Epithelial cell of esophagus (primary cell): ENCODE measurements at regions not wholly inside any gene's neighbourhood (a gene's known extent, or its start where the extent isn't known, plus 50 kb on each side); places are given as distances from the start of the nearest gene placed in this dataset.
A peak's percentile ranks its signal among the peaks of the same experiment; 100 is the strongest.

ENCODE experiments used
- DNase-seq: peaks from one replicate; pipeline ENCODE4 v3.0.0; 2010; ENCODE audit warnings: low read depth
- H3K4me3 ChIP-seq: 2 replicates; pipeline ENCODE4 v1.5.1; 2011; ENCODE audit warnings: mild to moderate bottlenecking, low read length, control low read depth
- TF ChIP-seq, protein P1 (sequence below): IDR thresholded peaks from 2 replicates; pipeline ENCODE4 v1.5.1; 2011; ENCODE audit warnings: low read depth, mild to moderate bottlenecking, low read length, control low read depth, inconsistent platforms; ENCODE audit not compliant: insufficient read depth; ENCODE audit errors: missing control alignments

DNA sequence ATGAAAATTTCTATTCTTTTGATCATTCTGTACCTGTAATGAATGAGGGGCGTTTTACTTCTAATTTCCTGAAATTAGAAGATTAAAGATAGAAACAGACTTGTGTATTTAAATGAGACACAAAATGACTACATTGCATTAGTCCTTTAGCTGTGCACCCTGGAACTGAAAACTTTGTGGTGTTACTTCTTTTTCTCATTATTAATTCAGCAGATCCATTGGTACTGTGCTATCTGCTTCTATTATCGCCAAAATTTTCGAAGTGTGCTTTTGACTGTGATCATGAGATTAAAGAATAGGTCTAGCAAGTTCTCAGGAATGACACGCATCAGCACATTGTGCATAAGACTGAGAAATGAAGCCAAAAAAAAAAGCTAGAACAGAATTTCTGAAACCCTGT is 1938.9 kb upstream of the TENM3 start:
- TF ChIP-seq, protein P1, sequence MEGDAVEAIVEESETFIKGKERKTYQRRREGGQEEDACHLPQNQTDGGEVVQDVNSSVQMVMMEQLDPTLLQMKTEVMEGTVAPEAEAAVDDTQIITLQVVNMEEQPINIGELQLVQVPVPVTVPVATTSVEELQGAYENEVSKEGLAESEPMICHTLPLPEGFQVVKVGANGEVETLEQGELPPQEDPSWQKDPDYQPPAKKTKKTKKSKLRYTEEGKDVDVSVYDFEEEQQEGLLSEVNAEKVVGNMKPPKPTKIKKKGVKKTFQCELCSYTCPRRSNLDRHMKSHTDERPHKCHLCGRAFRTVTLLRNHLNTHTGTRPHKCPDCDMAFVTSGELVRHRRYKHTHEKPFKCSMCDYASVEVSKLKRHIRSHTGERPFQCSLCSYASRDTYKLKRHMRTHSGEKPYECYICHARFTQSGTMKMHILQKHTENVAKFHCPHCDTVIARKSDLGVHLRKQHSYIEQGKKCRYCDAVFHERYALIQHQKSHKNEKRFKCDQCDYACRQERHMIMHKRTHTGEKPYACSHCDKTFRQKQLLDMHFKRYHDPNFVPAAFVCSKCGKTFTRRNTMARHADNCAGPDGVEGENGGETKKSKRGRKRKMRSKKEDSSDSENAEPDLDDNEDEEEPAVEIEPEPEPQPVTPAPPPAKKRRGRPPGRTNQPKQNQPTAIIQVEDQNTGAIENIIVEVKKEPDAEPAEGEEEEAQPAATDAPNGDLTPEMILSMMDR: no peak
- no peak overlapping the region for H3K4me3 ChIP-seq
- DNase-seq: no peak

DNA sequence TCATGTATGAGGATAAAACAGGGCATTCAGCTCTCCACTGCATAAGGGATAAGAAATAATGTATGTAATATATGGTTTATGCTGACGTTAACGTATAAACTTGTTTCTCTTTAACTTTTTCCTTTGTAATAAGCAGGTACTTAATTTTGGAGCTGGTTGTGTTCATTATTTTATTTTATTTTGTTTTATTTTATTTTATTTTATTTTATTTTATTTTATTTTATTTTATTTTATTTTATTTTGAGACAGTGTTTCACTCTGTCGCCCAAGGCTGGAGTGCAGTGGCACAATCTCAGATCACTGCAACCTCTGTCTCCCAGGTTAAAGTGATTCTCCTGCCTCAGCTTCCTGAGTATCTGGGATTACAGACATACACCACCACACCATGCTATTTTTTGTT is 1932.6 kb upstream of the TENM3 start:
- no peak overlapping the region for H3K4me3 ChIP-seq
- no peak for DNase-seq
- TF ChIP-seq, protein P1: no peak

DNA sequence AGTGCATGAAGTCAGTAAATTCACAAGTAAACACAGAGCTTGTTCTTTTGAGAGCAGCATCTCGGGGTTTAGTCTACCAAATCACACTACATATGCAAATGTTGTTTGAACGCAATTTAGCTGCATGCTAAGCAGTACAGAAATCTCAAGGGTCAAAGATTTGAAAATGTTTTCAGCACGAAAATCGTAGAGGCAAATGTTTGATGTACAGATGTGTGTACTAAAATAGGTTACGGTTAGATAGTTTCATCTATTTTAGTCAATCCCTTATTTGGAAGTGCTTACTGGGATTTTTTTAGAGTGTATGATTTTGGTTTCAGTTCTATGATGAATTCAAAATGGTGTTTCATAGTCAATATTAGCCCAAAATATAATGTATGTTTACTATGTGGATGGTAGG is 1928.2 kb upstream of the TENM3 start:
- H3K4me3 ChIP-seq: no peak overlapping the region
- no peak for DNase-seq
- TF ChIP-seq, protein P1: no peak

DNA sequence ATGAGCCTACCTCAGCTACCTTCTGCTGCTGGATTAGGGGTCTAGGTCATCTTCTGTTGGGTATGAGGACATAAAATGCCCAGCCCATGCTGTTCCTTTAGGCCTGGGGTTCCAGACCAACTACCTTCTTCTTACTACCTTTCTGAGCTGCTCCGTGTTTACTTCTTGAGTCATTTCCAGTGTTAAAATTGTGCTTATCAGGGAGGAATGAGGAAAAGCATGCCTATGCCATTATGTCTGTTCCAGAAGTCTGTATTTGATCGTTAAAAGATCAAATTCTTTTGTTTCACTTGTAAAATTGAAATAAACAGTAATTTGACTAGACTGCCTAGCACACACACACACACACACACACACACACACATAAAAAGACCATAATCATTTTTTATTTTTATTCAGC is 1912.7 kb upstream of the TENM3 start:
- TF ChIP-seq, protein P1: no peak
- no peak overlapping the region for H3K4me3 ChIP-seq
- DNase-seq: peak; percentile 60

DNA sequence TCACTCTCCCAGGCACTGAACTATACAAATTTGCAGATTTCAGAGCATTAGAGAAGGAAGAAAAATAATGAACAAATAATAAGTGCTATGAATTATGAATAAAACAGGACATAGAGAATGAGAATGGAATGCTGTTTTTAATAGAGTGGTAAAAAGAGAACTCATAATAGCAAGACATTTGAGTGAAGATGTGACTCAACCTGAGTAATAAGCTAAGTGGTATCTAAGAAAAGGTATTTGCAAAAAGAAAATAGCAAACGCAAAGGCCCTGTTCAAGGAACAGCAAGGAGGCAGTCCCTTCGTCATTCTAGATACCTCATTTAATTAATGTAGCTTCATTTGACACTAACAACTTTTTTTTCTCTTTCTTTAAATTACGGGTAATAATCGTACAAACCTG is 1910.0 kb upstream of the TENM3 start:
- TF ChIP-seq, protein P1: no peak
- H3K4me3 ChIP-seq: no peak overlapping the region
- peak; percentile 67 for DNase-seq

DNA sequence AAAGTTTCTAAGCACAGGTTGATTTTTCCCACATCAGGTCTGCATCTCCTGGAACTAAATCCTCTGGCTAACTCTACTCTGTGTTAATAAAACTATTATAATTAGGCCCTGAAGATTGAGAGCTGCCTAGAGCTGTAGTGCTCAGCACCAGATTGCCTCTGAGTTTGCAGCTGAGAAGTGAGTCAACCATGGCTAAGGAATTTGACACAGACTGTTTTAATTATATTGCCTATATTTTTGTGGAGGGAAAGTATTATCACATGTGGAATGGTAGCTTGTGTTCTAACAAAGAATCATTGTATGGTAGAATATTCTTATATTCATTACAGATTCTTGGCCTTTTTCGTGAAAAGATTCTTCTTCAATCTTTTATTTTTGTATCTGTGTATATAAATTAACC is 1907.6 kb upstream of the TENM3 start:
- TF ChIP-seq, protein P1: no peak
- DNase-seq: no peak
- H3K4me3 ChIP-seq: no peak overlapping the region

DNA sequence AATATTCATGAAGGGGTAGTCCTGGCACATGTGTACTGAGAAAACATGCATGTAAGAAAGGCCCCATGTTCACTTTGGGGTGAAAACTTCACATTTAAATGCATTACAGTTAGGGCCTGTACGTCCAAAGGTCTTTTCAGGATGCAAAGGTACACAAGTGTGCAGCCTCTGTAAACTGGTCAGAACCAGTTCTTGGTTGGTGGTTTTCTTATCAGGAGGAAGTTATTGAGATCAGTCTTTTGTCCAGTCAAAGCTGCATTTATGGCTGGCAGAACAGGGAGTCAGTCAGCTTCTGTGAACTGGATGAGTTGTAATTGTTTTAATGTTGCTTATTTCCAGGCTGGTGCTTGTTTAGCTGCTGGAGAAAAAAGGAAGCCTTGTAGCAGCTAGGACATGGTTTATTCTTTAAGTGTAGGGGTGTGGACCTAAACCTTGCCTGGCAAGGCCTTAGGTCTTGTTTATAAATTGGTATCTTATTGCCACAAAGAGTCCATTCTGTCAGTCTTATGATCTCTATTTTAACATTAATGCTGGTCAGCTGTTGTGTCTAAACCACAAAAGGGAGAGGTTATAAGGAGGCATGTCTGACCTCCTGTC is 1906.6 kb upstream of the TENM3 start:
- no peak for DNase-seq
- TF ChIP-seq, protein P1: no peak
- no peak overlapping the region for H3K4me3 ChIP-seq
